ENCODE measurements at regions not wholly inside any gene's neighbourhood (a gene's known extent, or its start where the extent isn't known, plus 50 kb on each side); places are given as distances from the start of the nearest gene placed in this dataset.

DNA sequence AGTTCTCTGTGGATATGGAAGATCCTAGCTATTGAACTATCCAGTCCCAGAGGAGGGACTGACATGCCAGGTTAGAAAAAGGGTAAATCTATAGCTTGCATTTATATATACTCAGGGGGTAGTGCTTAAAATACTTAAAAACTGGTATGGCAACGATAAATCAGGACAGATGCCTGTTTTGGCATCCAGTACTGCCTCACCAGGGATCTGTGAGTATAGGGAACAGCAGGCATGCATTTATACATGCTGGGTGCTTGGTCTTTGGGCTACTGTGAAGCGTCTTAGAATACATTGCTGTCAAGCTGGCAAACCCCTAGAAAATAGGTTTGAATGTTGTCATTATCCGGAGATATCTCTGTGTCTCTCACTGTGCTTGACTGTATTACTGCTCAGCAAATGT, 94.2 kb upstream of the DRD2 start:
- TF ChIP-seq, protein P1, sequence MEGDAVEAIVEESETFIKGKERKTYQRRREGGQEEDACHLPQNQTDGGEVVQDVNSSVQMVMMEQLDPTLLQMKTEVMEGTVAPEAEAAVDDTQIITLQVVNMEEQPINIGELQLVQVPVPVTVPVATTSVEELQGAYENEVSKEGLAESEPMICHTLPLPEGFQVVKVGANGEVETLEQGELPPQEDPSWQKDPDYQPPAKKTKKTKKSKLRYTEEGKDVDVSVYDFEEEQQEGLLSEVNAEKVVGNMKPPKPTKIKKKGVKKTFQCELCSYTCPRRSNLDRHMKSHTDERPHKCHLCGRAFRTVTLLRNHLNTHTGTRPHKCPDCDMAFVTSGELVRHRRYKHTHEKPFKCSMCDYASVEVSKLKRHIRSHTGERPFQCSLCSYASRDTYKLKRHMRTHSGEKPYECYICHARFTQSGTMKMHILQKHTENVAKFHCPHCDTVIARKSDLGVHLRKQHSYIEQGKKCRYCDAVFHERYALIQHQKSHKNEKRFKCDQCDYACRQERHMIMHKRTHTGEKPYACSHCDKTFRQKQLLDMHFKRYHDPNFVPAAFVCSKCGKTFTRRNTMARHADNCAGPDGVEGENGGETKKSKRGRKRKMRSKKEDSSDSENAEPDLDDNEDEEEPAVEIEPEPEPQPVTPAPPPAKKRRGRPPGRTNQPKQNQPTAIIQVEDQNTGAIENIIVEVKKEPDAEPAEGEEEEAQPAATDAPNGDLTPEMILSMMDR (IDR thresholded peaks at IDR 0.05) = no peak
- TF ChIP-seq POLR2AphosphoS5 (IDR thresholded peaks at IDR 0.05) (no peak), EP300 (IDR thresholded peaks at IDR 0.05) (no peak), POLR2A (IDR thresholded peaks at IDR 0.05) (no peak)
- H3K36me3 ChIP-seq = no peaks in the 10 kb centered on the region
- H3K4me3 ChIP-seq = no peak overlapping the region
- ATAC-seq = no peak
- no peak overlapping the region for H3K27ac ChIP-seq
- H3K4me1 ChIP-seq = no peaks in the 10 kb centered on the region
- WGBS, 2 donors (ENCODE audit: low coverage in 1 of 2) = 87 to 100% methylated on average over 3 of the region's 3 CpGs
- H3K27me3 ChIP-seq = peaks cover 4% of the 10 kb centered on the region
- no peaks in the 10 kb centered on the region for H3K9me3 ChIP-seq

- Histone ChIP-seq H3K36me3 (no peaks in the 10 kb centered on the region), H3K27me3 (peaks cover 4% of the 10 kb centered on the region), H3K27ac (no peak overlapping the region), H3K4me1 (no peaks in the 10 kb centered on the region), H3K9me3 (no peaks in the 10 kb centered on the region), H3K4me3 (no peak overlapping the region)
- 63% methylated on average over 2 of the region's 4 CpGs; no CpG with 5 or more reads in 1 of the 2 donors for WGBS, 2 donors (ENCODE audit: low coverage in 1 of 2)
- TF ChIP-seq POLR2A (IDR thresholded peaks at IDR 0.05) (no peak), POLR2AphosphoS5 (IDR thresholded peaks at IDR 0.05) (no peak), EP300 (IDR thresholded peaks at IDR 0.05) (no peak)
- TF ChIP-seq, protein P1 (IDR thresholded peaks at IDR 0.05) = no peak
- no peak for ATAC-seq
Observed at GRCh38 chr11:113568566-113568965, 93.4 kb upstream of the DRD2 start.

DNA sequence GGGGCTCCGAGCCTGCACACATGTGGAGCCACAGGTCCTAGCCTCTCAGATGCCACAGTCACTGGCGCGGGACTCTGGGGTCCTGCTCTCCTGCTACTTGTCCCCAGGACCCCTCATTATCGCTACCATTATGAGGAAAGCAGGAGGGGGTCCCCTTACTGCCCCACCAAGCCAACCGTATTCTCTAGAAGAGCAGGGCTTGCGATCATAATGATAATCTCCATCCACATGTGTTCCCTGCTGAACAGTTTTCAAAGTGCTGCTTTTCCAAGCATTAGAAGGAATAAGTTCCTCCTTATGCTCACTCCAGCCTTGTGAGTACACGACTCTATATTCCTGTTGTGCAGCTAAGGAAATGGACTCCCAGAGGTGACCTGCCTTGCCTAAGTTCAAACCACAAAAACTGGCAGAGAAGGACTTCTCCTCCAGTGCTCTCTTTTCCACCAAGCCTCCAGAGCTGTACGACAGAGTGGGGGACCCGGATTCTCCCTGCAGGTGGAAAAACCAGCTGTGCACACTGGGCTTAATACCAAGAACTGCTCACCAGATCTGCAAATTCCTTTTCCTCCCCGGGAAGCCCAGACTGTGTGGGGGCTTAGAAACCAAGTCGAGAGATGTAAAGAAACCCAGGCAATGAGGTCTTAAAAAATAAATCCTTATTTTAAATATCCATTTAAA, 92.8 kb upstream of the DRD2 start:
- no peak overlapping the region for H3K27ac ChIP-seq
- 24 to 42% methylated on average over 2 to 6 of the region's 11 CpGs for WGBS, 2 donors (ENCODE audit: low coverage in 1 of 2)
- peaks cover 4% of the 10 kb centered on the region for H3K27me3 ChIP-seq
- no peak for ATAC-seq
- H3K4me3 ChIP-seq = no peak overlapping the region
- TF ChIP-seq EP300 (IDR thresholded peaks at IDR 0.05) = no peak
- TF ChIP-seq POLR2AphosphoS5 (IDR thresholded peaks at IDR 0.05) = no peak
- no peak for TF ChIP-seq POLR2A (IDR thresholded peaks at IDR 0.05)
- no peaks in the 10 kb centered on the region for H3K9me3 ChIP-seq
- no peaks in the 10 kb centered on the region for H3K4me1 ChIP-seq
- H3K36me3 ChIP-seq = no peaks in the 10 kb centered on the region

- ATAC-seq = no peak
- no peaks in the 10 kb centered on the region for H3K4me1 ChIP-seq
- TF ChIP-seq, protein P1 (IDR thresholded peaks at IDR 0.05) = no peak
- TF ChIP-seq EP300 (IDR thresholded peaks at IDR 0.05) (no peak), POLR2AphosphoS5 (IDR thresholded peaks at IDR 0.05) (no peak), POLR2A (IDR thresholded peaks at IDR 0.05) (no peak)
- H3K36me3 ChIP-seq = no peaks in the 10 kb centered on the region
- WGBS, 2 donors (ENCODE audit: low coverage in 1 of 2) = 78 to 79% methylated on average over 4 to 7 of the region's 7 CpGs
- no peak overlapping the region for H3K4me3 ChIP-seq
- no peak overlapping the region for H3K27ac ChIP-seq
- peaks cover 4% of the 10 kb centered on the region for H3K27me3 ChIP-seq
- no peaks in the 10 kb centered on the region for H3K9me3 ChIP-seq
Observed at GRCh38 chr11:113567097-113567496, 91.9 kb upstream of the DRD2 start.

- 59 to 60% methylated on average over 2 to 4 of the region's 4 CpGs for WGBS, 2 donors (ENCODE audit: low coverage in 1 of 2)
- Histone ChIP-seq H3K4me3 (no peak overlapping the region), H3K27me3 (peaks cover 4% of the 10 kb centered on the region), H3K4me1 (no peaks in the 10 kb centered on the region), H3K36me3 (no peaks in the 10 kb centered on the region), H3K9me3 (no peaks in the 10 kb centered on the region), H3K27ac (no peak overlapping the region)
- no peak for ATAC-seq
- TF ChIP-seq EP300 (IDR thresholded peaks at IDR 0.05) = no peak
- no peak for TF ChIP-seq POLR2AphosphoS5 (IDR thresholded peaks at IDR 0.05)
- no peak for TF ChIP-seq POLR2A (IDR thresholded peaks at IDR 0.05)
- TF ChIP-seq, protein P1 (IDR thresholded peaks at IDR 0.05) = no peak
Observed at GRCh38 chr11:113564527-113565130, 89.4 kb upstream of the DRD2 start.

Data from gastroesophageal sphincter (tissue), 4 donors.